Progenitor cell of endocrine pancreas (in vitro differentiated cells): ENCODE measurements at regions not wholly inside any gene's neighbourhood (a gene's known extent, or its start where the extent isn't known, plus 50 kb on each side); places are given as distances from the start of the nearest gene placed in this dataset.

Experiments used
- DNase-seq: peaks from one replicate; pipeline ENCODE4 v3.0.0; 2021; ENCODE audit warnings: low spot score; ENCODE audit not compliant: unreplicated experiment
- H3K27ac Mint-ChIP-seq: 2 replicates; pipeline ENCODE4 v1.8.0; 2021; ENCODE audit warnings: mild to moderate bottlenecking, moderate library complexity, mixed read lengths
- H3K27me3 Mint-ChIP-seq: 2 replicates; pipeline ENCODE4 v1.8.0; 2021; ENCODE audit warnings: mixed read lengths
- H3K36me3 Mint-ChIP-seq: 2 replicates; pipeline ENCODE4 v1.8.0; 2022; ENCODE audit warnings: mixed read lengths; ENCODE audit not compliant: insufficient read depth
- H3K4me1 Mint-ChIP-seq: 2 replicates; pipeline ENCODE4 v1.8.0; 2021; ENCODE audit warnings: low read depth, mixed read lengths
- H3K4me3 Mint-ChIP-seq: 2 replicates; pipeline ENCODE4 v1.8.0; 2021; ENCODE audit warnings: low read depth, mild to moderate bottlenecking, moderate library complexity, mixed read lengths
- H3K9me3 Mint-ChIP-seq: 2 replicates; pipeline ENCODE4 v1.8.0; 2021; ENCODE audit warnings: low read depth, mixed read lengths
- CTCF ChIP-seq: fragments of 200-600 bp; sonication (generic); IDR thresholded peaks from one replicate; pipeline ENCODE4 v1.5.0; 2021; ENCODE audit warnings: antibody characterized with exemption, mild to moderate bottlenecking; ENCODE audit not compliant: unreplicated experiment

- TF ChIP-seq CTCF, result no peak
- Mint-ChIP-seq H3K27ac (no peak overlapping the region), H3K36me3 (no peaks in the 10 kb centered on the region), H3K4me3 (no peak overlapping the region), H3K27me3 (no peaks in the 10 kb centered on the region), H3K4me1 (peaks cover 14% of the 10 kb centered on the region), H3K9me3 (no peaks in the 10 kb centered on the region)
- DNase-seq, result no peak
Observed at GRCh38 chr9:27967210-27967609, 393.9 kb upstream of the C9orf72 start.

- no peak for TF ChIP-seq CTCF
- H3K4me3 Mint-ChIP-seq, result no peak overlapping the region
- peaks cover 14% of the 10 kb centered on the region for H3K4me1 Mint-ChIP-seq
- peaks cover 20% of the 10 kb centered on the region for H3K27me3 Mint-ChIP-seq
- H3K27ac Mint-ChIP-seq, result no peak overlapping the region
- H3K36me3 Mint-ChIP-seq, result no peaks in the 10 kb centered on the region
- DNase-seq, result no peak
- H3K9me3 Mint-ChIP-seq, result no peaks in the 10 kb centered on the region
Observed at GRCh38 chr9:27977931-27978330, 404.6 kb upstream of the C9orf72 start.

GRCh38 chr9:27985714-27986113, 412.4 kb upstream of the C9orf72 start:
- Mint-ChIP-seq H3K27ac (no peak overlapping the region), H3K4me3 (no peak overlapping the region), H3K4me1 (peaks cover 11% of the 10 kb centered on the region), H3K36me3 (no peaks in the 10 kb centered on the region), H3K27me3 (peaks cover 31% of the 10 kb centered on the region), H3K9me3 (peaks cover 6% of the 10 kb centered on the region)
- TF ChIP-seq CTCF, result no peak
- no peak for DNase-seq

- peaks cover 6% of the 10 kb centered on the region for H3K9me3 Mint-ChIP-seq
- no peak for DNase-seq
Observed at GRCh38 chr9:27990524-27990923, 417.2 kb upstream of the C9orf72 start.

GRCh38 chr9:27991221-27991620, 417.9 kb upstream of the C9orf72 start:
- Mint-ChIP-seq H3K27me3 (peaks cover 12% of the 10 kb centered on the region), H3K36me3 (no peaks in the 10 kb centered on the region), H3K4me3 (no peak overlapping the region), H3K9me3 (peaks cover 7% of the 10 kb centered on the region), H3K27ac (no peak overlapping the region), H3K4me1 (peaks cover 10% of the 10 kb centered on the region)
- TF ChIP-seq CTCF, result no peak
- no peak for DNase-seq

More at GRCh38 chr9:27990524-27990923, 417.2 kb upstream of the C9orf72 start:
- Mint-ChIP-seq H3K4me1 (peaks cover 10% of the 10 kb centered on the region), H3K4me3 (no peak overlapping the region), H3K36me3 (no peaks in the 10 kb centered on the region), H3K27me3 (peaks cover 19% of the 10 kb centered on the region), H3K27ac (no peak overlapping the region)
- no peak for TF ChIP-seq CTCF
